Ramos (cell line): ENCODE measurements at regions not wholly inside any gene's neighbourhood (a gene's known extent, or its start where the extent isn't known, plus 50 kb on each side); places are given as distances from the start of the nearest gene placed in this dataset.
"Not testable (repeated sequence)": the region's sequence is repeated elsewhere in the genome, so short reads cannot be mapped to it uniquely, and the experiment has no call there.

Experiments used
- in situ Hi-C: fragments of 300-500 bp; cut with MboI; formaldehyde crosslinking; loops from one replicate; pipeline ENCODE4 v1.14.3; 2022; ENCODE audit warnings: low sequenced_read_pairs; ENCODE audit not compliant: unreplicated experiment

- in situ Hi-C loops = no loop called here
These were observed 118.7 kb downstream of the ZNF365 start for GRCh38 chr10:62492870-62493180.

DNA sequence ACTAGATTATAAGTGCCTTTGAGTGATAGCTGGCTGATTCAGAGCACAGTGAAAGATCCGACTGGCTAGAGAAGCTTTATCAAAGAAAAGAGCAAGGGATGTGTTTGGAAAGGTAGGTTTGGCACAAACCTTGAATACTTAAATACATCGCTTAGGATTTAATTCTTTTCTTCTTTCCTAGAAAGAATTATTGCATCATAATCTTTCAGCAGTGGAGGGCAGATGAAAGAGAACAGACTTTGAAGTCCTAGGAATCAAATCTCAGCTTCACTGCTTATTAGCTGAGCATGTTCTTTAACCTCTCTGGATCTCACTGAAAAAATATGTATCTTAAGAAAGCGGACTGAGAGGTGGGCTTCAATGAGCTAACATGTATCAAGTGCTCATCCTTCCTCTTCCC lies 122.8 kb downstream of the ZNF365 start:
- in situ Hi-C loops = no loop called here

DNA sequence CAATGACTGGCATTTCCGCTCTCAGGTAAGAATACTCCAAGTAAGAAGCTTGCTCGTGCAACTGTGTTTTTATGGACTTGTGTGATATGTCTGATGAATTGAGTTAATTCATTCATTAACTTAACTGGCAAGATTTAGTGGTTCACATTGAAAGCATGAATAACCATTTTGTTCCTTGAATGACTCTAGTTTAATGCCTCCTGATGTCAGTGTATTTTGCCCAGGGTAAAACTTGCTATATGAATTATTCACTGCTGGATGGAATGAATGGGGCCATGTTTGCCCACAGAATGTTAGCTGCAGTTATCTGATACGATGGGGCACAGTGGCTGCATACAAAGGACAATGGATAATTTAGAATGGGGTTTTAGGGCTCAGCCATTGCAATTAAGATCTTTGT lies 124.1 kb downstream of the ZNF365 start:
- in situ Hi-C loops = no loop called here

GRCh38 chr10:62500116-62500515 lies 125.9 kb downstream of the ZNF365 start:
- in situ Hi-C loops = not testable (repeated sequence)

DNA sequence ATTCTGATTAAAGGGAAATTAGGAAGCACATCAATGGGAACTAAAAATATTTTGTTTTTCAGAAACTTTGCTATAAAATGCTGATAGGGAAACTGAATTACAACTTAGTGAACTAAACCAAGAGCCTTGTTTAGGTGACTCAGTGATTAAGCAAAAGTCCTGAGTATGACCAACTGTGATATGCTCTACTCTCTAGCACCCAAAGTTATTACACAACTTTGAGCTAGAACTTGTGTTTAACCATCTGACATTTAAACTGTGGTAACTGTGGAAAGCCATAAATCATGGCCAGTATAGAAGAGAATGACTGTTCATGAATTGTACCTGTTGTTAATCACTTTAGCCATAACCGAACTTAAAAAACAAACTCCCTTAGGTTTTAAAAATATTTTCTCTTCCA lies 127.4 kb downstream of the ZNF365 start:
- in situ Hi-C loops = no loop called here

GRCh38 chr10:62502995-62503613 lies 128.9 kb downstream of the ZNF365 start:
- in situ Hi-C loops = no loop called here

DNA sequence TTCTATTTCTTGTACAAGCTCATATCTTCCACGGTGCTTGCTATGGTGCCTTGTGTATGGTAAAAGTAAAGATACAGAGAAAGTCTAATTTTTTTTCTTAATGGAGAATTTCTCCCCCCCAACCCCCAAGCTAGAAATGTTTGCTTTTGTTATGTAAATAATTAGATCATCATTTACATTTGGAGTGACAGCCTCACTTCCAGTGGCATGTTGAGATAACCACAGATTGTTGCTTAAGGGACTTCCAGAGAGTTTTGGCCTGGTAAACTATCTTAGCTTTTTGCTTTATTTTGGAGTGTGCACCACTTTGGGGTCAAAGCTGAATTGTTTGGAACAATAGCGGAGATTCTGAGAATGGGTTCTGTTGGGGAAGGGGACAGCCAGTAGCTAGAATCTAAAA lies 129.7 kb downstream of the ZNF365 start:
- in situ Hi-C loops = no loop called here

DNA sequence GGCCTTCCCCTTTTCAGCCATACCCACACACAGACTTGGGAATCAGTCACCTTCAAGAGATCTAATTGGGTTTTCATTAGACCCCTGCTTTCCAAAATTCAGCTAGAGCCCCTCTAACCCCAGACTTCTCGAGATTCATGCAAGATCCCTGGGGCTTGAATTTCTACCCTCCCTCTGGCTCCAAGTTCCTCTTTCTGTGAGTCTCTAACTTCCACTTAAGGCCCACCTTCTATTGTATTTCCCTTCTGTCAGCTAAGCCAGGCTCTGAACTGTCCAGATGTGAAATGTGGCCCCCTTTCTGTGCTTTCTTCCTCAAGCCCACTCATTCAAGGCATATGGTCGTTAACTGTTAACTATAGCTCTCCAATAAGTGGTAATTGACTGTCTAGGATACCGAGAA lies 132.2 kb downstream of the ZNF365 start:
- in situ Hi-C loops = no loop called here

DNA sequence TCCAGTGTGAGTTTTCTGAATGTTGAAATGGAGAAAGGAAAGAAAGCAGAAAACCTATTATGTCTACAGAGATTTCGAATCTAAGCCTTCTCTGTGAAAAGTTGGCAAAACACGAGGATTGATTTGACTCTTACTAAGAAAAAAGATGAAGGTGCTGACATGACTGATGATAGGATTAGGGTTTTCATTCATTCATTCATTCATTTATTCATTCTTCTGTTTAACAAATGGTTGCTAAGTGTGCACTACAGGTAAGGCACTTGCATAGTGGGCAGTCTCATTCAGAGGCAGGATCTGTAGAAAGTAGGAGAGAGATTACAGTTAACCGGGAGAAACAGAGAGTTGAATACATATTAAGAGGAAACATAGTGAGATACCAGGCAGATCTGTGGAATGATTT lies 137.1 kb downstream of the ZNF365 start:
- in situ Hi-C loops = no loop called here

DNA sequence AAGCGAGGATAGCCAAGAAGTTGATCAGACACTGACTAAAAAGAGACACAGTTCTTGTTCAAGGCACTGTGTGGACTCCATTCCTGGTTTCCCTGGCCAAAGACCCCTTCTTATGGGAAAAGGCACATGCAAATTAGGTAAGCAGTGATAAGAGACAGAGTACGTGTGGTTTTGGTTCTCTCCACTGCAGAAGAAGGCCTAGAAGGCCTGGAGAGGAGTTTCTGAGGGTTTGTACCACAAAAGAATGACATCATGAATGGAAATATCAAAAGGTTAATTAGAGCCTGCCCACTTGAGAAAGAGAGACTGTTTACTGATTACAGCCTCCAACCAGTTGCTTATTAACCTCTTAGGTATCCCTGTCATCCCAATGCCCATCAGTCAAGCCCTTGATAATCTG lies 137.5 kb downstream of the ZNF365 start:
- in situ Hi-C loops = no loop called here

- in situ Hi-C loops = no loop called here
These were observed 138.7 kb downstream of the ZNF365 start for GRCh38 chr10:62512732-62513475.

- in situ Hi-C loops = no loop called here
These were observed 140.0 kb downstream of the ZNF365 start for GRCh38 chr10:62514079-62514693.

DNA sequence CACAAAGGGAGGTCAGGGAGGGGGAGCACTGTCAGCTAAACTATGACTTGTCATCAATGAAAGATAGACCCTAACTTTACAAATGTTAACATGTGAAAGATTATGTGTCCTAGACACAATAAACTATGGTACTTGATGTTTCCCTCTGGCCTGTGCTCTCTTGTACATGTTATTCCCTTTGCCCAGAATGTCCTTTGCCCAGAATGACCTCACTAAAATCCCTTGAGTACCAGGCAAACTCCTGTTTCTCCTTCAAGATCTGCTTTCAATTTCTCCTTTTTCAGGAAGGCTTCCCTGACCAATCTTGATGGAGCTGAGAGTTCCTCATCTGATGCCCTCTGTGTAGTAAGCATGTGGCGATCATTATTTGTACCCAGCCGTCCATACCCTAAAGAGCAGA lies 143.1 kb downstream of the ZNF365 start:
- in situ Hi-C loops = no loop called here

GRCh38 chr10:62527019-62527827 lies 153.1 kb downstream of the ZNF365 start:
- in situ Hi-C loops = no loop called here

- in situ Hi-C loops = no loop called here
These were observed 154.3 kb downstream of the ZNF365 start for GRCh38 chr10:62528441-62528840.

GRCh38 chr10:62529396-62529795 lies 155.2 kb downstream of the ZNF365 start:
- in situ Hi-C loops = no loop called here

- in situ Hi-C loops = no loop called here
These were observed 159.9 kb downstream of the ZNF365 start for GRCh38 chr10:62534031-62534430.

GRCh38 chr10:62538606-62539005 lies 164.4 kb downstream of the ZNF365 start:
- in situ Hi-C loops = no loop called here

DNA sequence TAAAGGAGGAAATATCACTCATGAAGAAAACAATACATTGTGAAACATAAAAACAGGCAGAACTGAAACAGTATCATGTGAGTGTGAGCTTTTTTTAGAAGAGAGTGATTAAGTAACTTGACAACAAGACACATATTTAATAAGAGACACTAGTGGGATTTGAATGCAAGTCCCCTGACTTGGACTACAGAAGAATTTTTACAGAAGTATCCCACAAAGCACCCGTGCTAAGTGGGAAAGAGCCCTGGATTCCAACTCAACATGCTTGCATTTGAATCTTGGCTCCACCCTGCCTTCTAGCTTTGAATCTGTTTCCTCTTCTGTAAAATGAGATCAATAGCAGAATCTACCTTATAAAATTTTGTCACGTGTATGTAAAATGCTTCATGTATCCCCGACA lies 166.2 kb downstream of the ZNF365 start:
- in situ Hi-C loops = no loop called here

DNA sequence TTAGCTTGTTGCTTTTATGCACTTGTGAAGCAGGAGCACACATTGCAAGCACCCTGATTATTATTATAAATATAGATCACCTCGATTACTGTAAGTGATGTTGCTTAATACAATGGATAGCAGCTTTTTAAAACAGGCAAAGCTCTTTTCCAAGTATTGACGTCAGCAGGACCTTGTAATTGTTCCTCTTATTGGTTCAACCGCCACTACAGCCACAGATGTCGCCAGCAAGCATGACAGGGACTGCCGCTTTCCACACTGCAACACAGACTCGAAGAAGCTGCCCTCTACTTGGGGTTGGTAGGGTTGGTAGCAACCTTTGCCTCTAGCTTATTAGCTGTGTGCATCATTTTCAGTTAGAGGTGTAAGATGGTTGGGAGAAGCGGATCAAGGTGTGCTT lies 167.6 kb downstream of the ZNF365 start:
- in situ Hi-C loops = no loop called here
